GM12864 (cell line): ENCODE measurements at regions not wholly inside any gene's neighbourhood (a gene's known extent, or its start where the extent isn't known, plus 50 kb on each side); places are given as distances from the start of the nearest gene placed in this dataset.
"Not testable (repeated sequence)": the region's sequence is repeated elsewhere in the genome, so short reads cannot be mapped to it uniquely, and the experiment has no call there.

Experiments
- DNase-seq: peaks from one replicate; pipeline ENCODE4 v3.0.0-alpha.2; 2011; ENCODE audit warnings: low read depth
- H3K4me3 ChIP-seq: 2 replicates; pipeline ENCODE4 v1.5.1; 2011; ENCODE audit warnings: mild to moderate bottlenecking, low read depth, low read length, control low read depth
- CTCF ChIP-seq: IDR thresholded peaks from 2 replicates; pipeline ENCODE4 v1.5.1; 2011; ENCODE audit warnings: low read depth, mild to moderate bottlenecking, moderate library complexity, low read length, control low read depth, inconsistent platforms; ENCODE audit errors: missing control alignments

- DNase-seq: no peak
- no peak for TF ChIP-seq CTCF
- no peak overlapping the region for H3K4me3 ChIP-seq
These were observed 389.8 kb downstream of the SEC14L1 start for GRCh38 chr17:77530591-77530990.

- no peak for TF ChIP-seq CTCF
- no peak overlapping the region for H3K4me3 ChIP-seq
- DNase-seq: no peak
These were observed 390.2 kb downstream of the SEC14L1 start for GRCh38 chr17:77531002-77531401.

GRCh38 chr17:77531641-77532040 lies 390.9 kb downstream of the SEC14L1 start:
- DNase-seq: no peak
- TF ChIP-seq CTCF: no peak

GRCh38 chr17:77533697-77534096 lies 392.9 kb downstream of the SEC14L1 start:
- not testable (repeated sequence) for DNase-seq

More at GRCh38 chr17:77531641-77532040, 390.9 kb downstream of the SEC14L1 start:
- no peak overlapping the region for H3K4me3 ChIP-seq

GRCh38 chr17:77534137-77534536 lies 393.4 kb downstream of the SEC14L1 start:
- no peak for DNase-seq
- no peak overlapping the region for H3K4me3 ChIP-seq
- TF ChIP-seq CTCF: no peak

More at GRCh38 chr17:77533697-77534096, 392.9 kb downstream of the SEC14L1 start:
- not testable (repeated sequence) for H3K4me3 ChIP-seq

- no peak overlapping the region for H3K4me3 ChIP-seq
- TF ChIP-seq CTCF: no peak
- DNase-seq: no peak
These were observed 394.7 kb downstream of the SEC14L1 start for GRCh38 chr17:77535435-77535834.

- H3K4me3 ChIP-seq: no peak overlapping the region
- TF ChIP-seq CTCF: no peak
- no peak for DNase-seq
These were observed 395.1 kb downstream of the SEC14L1 start for GRCh38 chr17:77535892-77536291.
